Putamen (tissue), 1 donor: ENCODE measurements at regions not wholly inside any gene's neighbourhood (a gene's known extent, or its start where the extent isn't known, plus 50 kb on each side); places are given as distances from the start of the nearest gene placed in this dataset.

ENCODE experiments used
- DNase-seq: peaks from one replicate; pipeline ENCODE4 v3.0.0-alpha.2; 2016; ENCODE audit warnings: low spot score

- no peak for DNase-seq
Measured at GRCh38 chr18:55650363-55650870, 62.4 kb upstream of the TCF4 start.

GRCh38 chr18:55647331-55647730 is 59.3 kb upstream of the TCF4 start:
- no peak for DNase-seq

GRCh38 chr18:55642191-55642590 is 54.2 kb upstream of the TCF4 start:
- DNase-seq = no peak

- no peak for DNase-seq
Measured at GRCh38 chr18:55641486-55641885, 53.5 kb upstream of the TCF4 start.
